Stomach (tissue), 8 donors: ENCODE measurements at regions not wholly inside any gene's neighbourhood (a gene's known extent, or its start where the extent isn't known, plus 50 kb on each side); places are given as distances from the start of the nearest gene placed in this dataset.

Experiments
- DNase-seq, 2 donors: peaks; one replicate each; pipeline versions ENCODE4 v3.0.0 to v3.0.0-alpha.2; 2013 to 2019
- H3K27ac ChIP-seq, 5 donors: fragments of 200-600 bp in 4 of 5; sonication (generic) in 4 of 5; one replicate each; pipeline ENCODE4 v1.5.1; 2013 to 2019; ENCODE audit warnings: mild to moderate bottlenecking in 1 of 5, moderate library complexity in 1 of 5
- H3K27me3 ChIP-seq, 3 donors: fragments of 200-600 bp; sonication (generic); one replicate each; pipeline ENCODE4 v1.5.1; 2017 to 2019; ENCODE audit warnings: mixed run types in 1 of 3
- H3K36me3 ChIP-seq, 4 donors: fragments of 200-600 bp; sonication (generic); 1 replicate in 3 of 4; 2 replicates in 1 of 4; pipeline ENCODE4 v1.5.1; 2016 to 2019
- H3K4me1 ChIP-seq, 4 donors: fragments of 200-600 bp; sonication (generic); one replicate each; pipeline ENCODE4 v1.5.1; 2016 to 2019
- H3K4me3 ChIP-seq, 4 donors: fragments of 200-600 bp; sonication (generic) in 3 of 4; one replicate each; pipeline ENCODE4 v1.5.1; 2016 to 2019; ENCODE audit warnings: mild to moderate bottlenecking in 1 of 4
- H3K9me3 ChIP-seq, 4 donors: fragments of 200-600 bp; sonication (generic); one replicate each; pipeline ENCODE4 v1.5.1; 2016 to 2019
- CTCF ChIP-seq, 7 experiments: fragments of 450-650 bp in 4 of 7; fragments of 200-600 bp in 3 of 7; sonication (generic) in 3 of 7; IDR thresholded peaks; one replicate each; pipeline ENCODE4 v1.5.1; 2016 to 2019; ENCODE audit warnings: antibody characterized with exemption in 7 of 7, control low read depth in 2 of 7, mild to moderate bottlenecking in 1 of 7
- EP300 ChIP-seq: sonication (generic); formaldehyde crosslinking; IDR thresholded peaks from one replicate; pipeline ENCODE4 v1.6.1; 2017; ENCODE audit warnings: antibody characterized with exemption
- POLR2A ChIP-seq, 4 donors: fragments of 450-650 bp; IDR thresholded peaks; one replicate each; pipeline ENCODE4 v1.6.1; 2016; ENCODE audit warnings: antibody characterized with exemption in 4 of 4, control low read depth in 2 of 4, mild to moderate bottlenecking in 1 of 4, moderate library complexity in 1 of 4
- POLR2AphosphoS5 ChIP-seq, 3 donors: sonication (generic); formaldehyde crosslinking; IDR thresholded peaks; one replicate each; pipeline ENCODE4 v1.6.1; 2016; ENCODE audit warnings: antibody characterized with exemption in 3 of 3
- WGBS, 5 donors: extraction: QIAGEN DNeasy Blood & Tissue Kit in 3 of 5; methylation state at CpG; one replicate each; pipeline versions ENCODE4 v1.1.5 to v1.1.7; 2013 to 2018; 5-methylcytosine and 5-hydroxymethylcytosine counted together
- intact Hi-C: fragments of 100-400 bp; cut with DNase I; formaldehyde crosslinking; loops from one replicate; pipeline ENCODE4 v1.15.1; 2023; ENCODE audit warnings: low total_unique reads
- donor health status: healthy with polysubstance abuse.
- donor health status: Bipolar disorder and iron deficiency.
- donor health status: healthy.

DNA sequence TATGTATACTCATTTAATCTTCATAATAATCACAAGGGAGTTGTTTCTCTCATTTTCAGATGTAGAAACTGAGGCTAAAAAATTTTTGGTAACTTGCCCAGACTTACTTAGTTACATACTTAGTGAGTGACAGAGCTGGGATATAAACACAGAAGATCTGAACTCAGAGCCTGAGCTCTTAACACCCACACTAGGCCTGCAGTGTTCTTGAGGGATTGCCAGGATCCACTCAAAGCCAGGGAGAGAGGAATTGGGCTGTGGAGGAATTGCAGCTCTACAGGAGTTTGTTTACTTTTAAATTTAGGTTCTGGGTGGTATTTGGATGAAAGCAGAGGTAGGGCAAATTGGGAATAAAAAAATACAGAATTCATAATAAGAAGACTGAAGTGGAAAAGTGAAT is 515.1 kb upstream of the PLXNA2 start:
- DNase-seq = no peak
- no peaks in the 10 kb centered on the region for H3K4me1 ChIP-seq
- H3K9me3 ChIP-seq = no peaks in the 10 kb centered on the region
- no peak overlapping the region for H3K4me3 ChIP-seq
- no peak for TF ChIP-seq CTCF (IDR thresholded peaks at IDR 0.05)
- TF ChIP-seq POLR2A (IDR thresholded peaks at IDR 0.05) = no peak
- no peak for TF ChIP-seq POLR2AphosphoS5 (IDR thresholded peaks at IDR 0.05)
- no peak for TF ChIP-seq EP300
- intact Hi-C loops = no loop called here
- no peaks in the 10 kb centered on the region for H3K36me3 ChIP-seq
- H3K27ac ChIP-seq = no peak overlapping the region
- H3K27me3 ChIP-seq = no peaks in the 10 kb centered on the region

GRCh38 chr1:208763971-208764370 is 519.8 kb upstream of the PLXNA2 start:
- no peaks in the 10 kb centered on the region for H3K4me1 ChIP-seq
- DNase-seq = no peak
- no peak overlapping the region for H3K27ac ChIP-seq
- H3K36me3 ChIP-seq = no peaks in the 10 kb centered on the region
- TF ChIP-seq CTCF (IDR thresholded peaks at IDR 0.05) = no peak
- TF ChIP-seq EP300 = no peak
- no peak for TF ChIP-seq POLR2AphosphoS5 (IDR thresholded peaks at IDR 0.05)
- no peak for TF ChIP-seq POLR2A (IDR thresholded peaks at IDR 0.05)
- 84 to 96% (median 94%) methylated on average over 2 of the region's 2 CpGs for WGBS, 5 donors
- intact Hi-C loops = no loop called here
- H3K9me3 ChIP-seq = no peaks in the 10 kb centered on the region
- H3K4me3 ChIP-seq = no peak overlapping the region
- H3K27me3 ChIP-seq = no peaks in the 10 kb centered on the region

DNA sequence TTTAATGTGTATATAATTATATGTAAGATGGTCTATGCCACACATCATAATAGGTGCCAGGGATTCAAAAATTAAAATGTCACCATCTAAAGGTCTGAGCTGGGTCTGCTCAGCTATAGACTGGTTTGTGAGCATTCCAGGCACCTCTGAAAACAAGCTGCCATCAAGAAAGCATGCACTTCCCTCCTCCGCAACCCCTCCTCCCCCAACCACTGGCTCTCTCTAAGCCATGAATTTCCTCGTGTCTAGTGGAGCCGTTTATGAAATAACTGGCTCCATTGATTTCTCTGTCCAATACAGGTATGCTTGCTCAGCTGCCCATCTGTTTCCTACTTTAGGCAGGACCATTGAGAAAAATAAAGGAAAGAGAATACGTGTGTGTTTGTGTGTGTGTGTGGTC is 522.6 kb upstream of the PLXNA2 start:
- no peak for TF ChIP-seq EP300
- no peak for TF ChIP-seq POLR2AphosphoS5 (IDR thresholded peaks at IDR 0.05)
- TF ChIP-seq POLR2A (IDR thresholded peaks at IDR 0.05) = no peak
- TF ChIP-seq CTCF (IDR thresholded peaks at IDR 0.05) = no peak
- Histone ChIP-seq H3K4me3 (no peak overlapping the region), H3K36me3 (no peaks in the 10 kb centered on the region), H3K27me3 (no peaks in the 10 kb centered on the region), H3K27ac (no peak overlapping the region), H3K9me3 (no peaks in the 10 kb centered on the region), H3K4me1 (no peaks in the 10 kb centered on the region)
- peak in 1 of 2 donors; percentile 29 for DNase-seq
- WGBS, 5 donors = 66 to 71% (median 68%) methylated on average over 4 of the region's 4 CpGs
- intact Hi-C loops = no loop called here

DNA sequence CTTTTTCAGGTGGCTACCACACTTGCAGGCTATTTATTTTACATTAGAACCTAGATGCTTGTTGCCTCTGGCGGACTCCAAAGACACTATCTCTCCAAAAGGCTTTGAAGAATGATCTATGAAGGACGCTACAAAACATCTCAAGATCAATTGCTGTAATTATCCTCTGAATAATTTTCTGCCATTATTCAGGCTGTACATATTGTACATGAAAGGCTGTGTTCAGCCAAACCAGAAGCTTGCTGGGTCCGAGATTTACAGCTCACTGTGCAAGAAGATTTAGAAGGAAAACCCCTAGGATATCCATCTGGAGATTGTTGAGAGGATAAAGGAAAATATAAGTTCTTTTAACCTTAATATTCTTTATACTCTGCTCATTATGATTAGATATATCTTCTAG is 523.6 kb upstream of the PLXNA2 start:
- no peak for DNase-seq
- H3K9me3 ChIP-seq = no peaks in the 10 kb centered on the region
- no peaks in the 10 kb centered on the region for H3K4me1 ChIP-seq
- WGBS, 5 donors = 78 to 86% (median 80%) methylated on average over 3 of the region's 3 CpGs
- intact Hi-C loops = no loop called here
- no peak overlapping the region for H3K4me3 ChIP-seq
- H3K27me3 ChIP-seq = no peaks in the 10 kb centered on the region
- no peak for TF ChIP-seq POLR2AphosphoS5 (IDR thresholded peaks at IDR 0.05)
- no peak for TF ChIP-seq CTCF (IDR thresholded peaks at IDR 0.05)
- TF ChIP-seq EP300 = no peak
- no peak for TF ChIP-seq POLR2A (IDR thresholded peaks at IDR 0.05)
- H3K27ac ChIP-seq = no peak overlapping the region
- no peaks in the 10 kb centered on the region for H3K36me3 ChIP-seq
